ENCODE measurements at regions not wholly inside any gene's neighbourhood (a gene's known extent, or its start where the extent isn't known, plus 50 kb on each side); places are given as distances from the start of the nearest gene placed in this dataset.

DNA sequence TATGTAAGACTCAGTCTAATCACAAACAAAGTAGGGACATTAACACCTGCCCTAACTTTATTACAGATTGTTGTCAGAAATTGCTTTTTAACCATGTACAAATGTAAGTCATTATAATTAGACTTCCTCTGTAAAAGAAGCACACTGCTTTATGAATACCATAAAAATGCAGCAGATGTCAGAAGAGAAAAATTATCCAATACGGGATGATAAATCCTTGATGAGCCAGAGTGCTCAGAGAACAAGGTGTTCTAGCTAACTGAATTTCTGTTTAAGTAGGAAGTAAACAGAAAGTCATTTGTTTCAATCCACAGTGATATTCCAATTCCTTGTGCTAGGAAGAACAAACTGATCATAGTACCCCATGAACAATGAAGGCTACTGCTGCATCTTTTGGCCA lies 54.6 kb upstream of the BMPER start:
- TF ChIP-seq CTCF (IDR thresholded peaks at IDR 0.05; ENCODE audit: low read depth, low read length) (no peak), EZH2phosphoT487 (IDR thresholded peaks at IDR 0.05; ENCODE audit: low read depth) (no peak)

Measured in OCI-LY3 (cell line).